ENCODE measurements at regions not wholly inside any gene's neighbourhood (a gene's known extent, or its start where the extent isn't known, plus 50 kb on each side); places are given as distances from the start of the nearest gene placed in this dataset.

GRCh38 chr3:153903430-153903829 lies 217.8 kb upstream of the ARHGEF26 start:
- TF ChIP-seq POLR2AphosphoS5 (IDR thresholded peaks at IDR 0.05; ENCODE audit: low read depth, low read length) (no peak), CTCF (IDR thresholded peaks at IDR 0.05) (no peak), SIN3A (IDR thresholded peaks at IDR 0.05; ENCODE audit: borderline replicate concordance, insufficient read depth, low read depth, low read length) (no peak), TCF7L2 (IDR thresholded peaks at IDR 0.05; ENCODE audit: low read depth, low read length) (no peak), REST (IDR thresholded peaks at IDR 0.05; ENCODE audit: insufficient read depth in 1 of 2, low read depth in 2 of 2, low read length in 1 of 2) (no peak)
- Histone ChIP-seq H3K36me3 (ENCODE audit: control insufficient read depth, insufficient read depth, low read length) (no peaks in the 10 kb centered on the region), H3K27me3 (ENCODE audit: control insufficient read depth, insufficient read depth, low read length) (no peaks in the 10 kb centered on the region), H3K27ac (ENCODE audit: low read length) (no peak overlapping the region), H3K9me3 (ENCODE audit: control insufficient read depth, insufficient read depth, low read depth, low read length) (no peaks in the 10 kb centered on the region), H3K4me3 (ENCODE audit: low read depth in 2 of 2, low read length in 2 of 2) (no peak overlapping the region), H3K4me1 (ENCODE audit: control insufficient read depth, insufficient read depth, low read length) (no peaks in the 10 kb centered on the region)
- ChIA-PET CTCF (no interaction called here), POLR2A (no interaction called here)
- ATAC-seq (no peak), DNase-seq (ENCODE audit: low read depth, low spot score) (no peak)
- in situ Hi-C loops (cut with HindIII; ENCODE audit: low pct_unique_long_range_greater_than_20kb, low sequenced_read_pairs), result no loop called here
- no TSS peak for BruUV-seq (replicated peaks)
- intact Hi-C loops (cut with micrococcal nuclease; ENCODE audit: unreplicated experiment), result no loop called here

GRCh38 chr3:153906366-153906765 lies 214.8 kb upstream of the ARHGEF26 start:
- Histone ChIP-seq H3K27me3 (ENCODE audit: control insufficient read depth, insufficient read depth, low read length) (no peaks in the 10 kb centered on the region), H3K9me3 (ENCODE audit: control insufficient read depth, insufficient read depth, low read depth, low read length) (no peaks in the 10 kb centered on the region), H3K36me3 (ENCODE audit: control insufficient read depth, insufficient read depth, low read length) (no peaks in the 10 kb centered on the region), H3K4me3 (ENCODE audit: low read depth in 2 of 2, low read length in 2 of 2) (no peak overlapping the region), H3K4me1 (ENCODE audit: control insufficient read depth, insufficient read depth, low read length) (no peaks in the 10 kb centered on the region), H3K27ac (ENCODE audit: low read length) (no peak overlapping the region)
- no TSS peak for BruUV-seq (replicated peaks)
- no peak for ATAC-seq
- TF ChIP-seq REST (IDR thresholded peaks at IDR 0.05; ENCODE audit: insufficient read depth in 1 of 2, low read depth in 2 of 2, low read length in 1 of 2), result no peak
- TF ChIP-seq POLR2AphosphoS5 (IDR thresholded peaks at IDR 0.05; ENCODE audit: low read depth, low read length), result no peak
- TF ChIP-seq SIN3A (IDR thresholded peaks at IDR 0.05; ENCODE audit: borderline replicate concordance, insufficient read depth, low read depth, low read length), result no peak
- TF ChIP-seq CTCF (IDR thresholded peaks at IDR 0.05), result no peak
- no peak for TF ChIP-seq TCF7L2 (IDR thresholded peaks at IDR 0.05; ENCODE audit: low read depth, low read length)
- ChIA-PET CTCF (no interaction called here), POLR2A (no interaction called here)
- intact Hi-C loops (cut with micrococcal nuclease; ENCODE audit: unreplicated experiment), result no loop called here
- no peak for DNase-seq (ENCODE audit: low read depth, low spot score)
- in situ Hi-C loops (cut with HindIII; ENCODE audit: low pct_unique_long_range_greater_than_20kb, low sequenced_read_pairs), result no loop called here

All from Panc1 (cell line).